HG03095 (cell line): ENCODE measurements at regions not wholly inside any gene's neighbourhood (a gene's known extent, or its start where the extent isn't known, plus 50 kb on each side); places are given as distances from the start of the nearest gene placed in this dataset.

ENCODE experiments used
- ATAC-seq: cut with Tn5 transposase; IDR thresholded peaks from one replicate; pipeline ENCODE4 v1.9.1; 2021; ENCODE audit warnings: moderate library complexity; ENCODE audit not compliant: unreplicated experiment

DNA sequence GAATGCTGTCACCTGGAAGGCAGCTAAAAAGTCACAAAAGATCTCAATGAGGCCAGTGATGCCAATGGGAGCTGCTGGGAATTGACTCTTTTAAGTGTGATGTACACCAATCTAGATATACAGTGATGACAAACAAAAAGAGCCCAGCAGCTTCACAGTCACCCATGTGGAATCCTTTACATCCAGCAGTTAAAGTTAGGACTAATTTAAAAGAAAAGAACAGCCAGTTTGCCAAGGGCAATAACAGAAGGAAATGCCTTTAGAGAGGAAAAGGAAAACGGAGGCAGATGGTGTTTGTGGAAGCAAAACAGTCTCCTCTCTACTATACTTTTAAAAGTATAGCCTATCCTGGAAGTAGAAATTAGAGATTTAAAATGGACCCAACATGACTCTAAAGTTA is 873.5 kb downstream of the EPHA7 start:
- ATAC-seq = no peak

DNA sequence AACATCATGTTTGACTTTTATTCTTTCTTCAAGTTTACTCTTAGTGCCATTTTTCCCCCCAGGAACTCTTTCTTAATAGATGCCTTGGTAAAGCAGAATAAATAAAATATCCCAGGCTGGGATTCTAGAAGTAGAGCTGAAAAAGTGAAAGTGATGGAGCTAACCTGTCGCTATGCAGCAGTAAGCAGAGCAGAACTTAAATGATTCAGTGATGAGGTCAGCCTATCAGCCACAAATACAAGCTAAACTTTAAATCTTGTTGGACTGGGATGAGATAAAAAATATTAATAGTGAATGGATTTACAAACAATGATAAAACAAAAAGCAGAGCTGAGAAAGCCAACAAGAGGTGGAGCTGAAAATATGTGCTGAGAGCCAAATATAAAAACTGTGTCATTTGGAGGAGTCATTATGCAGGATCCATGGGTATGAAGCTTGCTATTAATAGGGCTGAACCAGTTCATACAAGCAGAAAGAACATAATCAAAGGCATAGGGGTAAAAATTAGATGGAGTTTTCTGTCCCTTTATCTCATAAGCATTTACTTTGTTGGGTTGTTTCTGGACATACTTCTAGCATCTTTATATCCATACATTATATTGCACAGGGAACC is 877.8 kb downstream of the EPHA7 start:
- no peak for ATAC-seq

DNA sequence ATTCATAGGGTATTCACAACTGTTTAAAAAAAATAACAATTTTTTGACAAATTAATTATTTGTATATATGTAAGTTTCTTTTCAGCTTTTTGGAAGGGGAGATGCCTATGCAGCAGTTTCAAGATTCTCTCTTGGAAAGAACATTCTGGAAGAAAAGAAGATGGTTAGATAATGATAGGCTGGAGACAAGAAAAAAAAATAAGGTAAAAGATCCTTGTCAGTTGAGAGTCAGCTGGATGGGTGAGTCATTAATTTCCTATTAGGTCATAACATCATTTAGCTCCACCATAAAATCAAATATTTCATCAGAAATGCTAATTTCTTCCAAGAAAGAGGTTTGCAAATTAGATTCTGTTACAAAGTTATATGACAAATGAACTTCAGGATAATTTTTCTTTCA is 880.4 kb downstream of the EPHA7 start:
- no peak for ATAC-seq

DNA sequence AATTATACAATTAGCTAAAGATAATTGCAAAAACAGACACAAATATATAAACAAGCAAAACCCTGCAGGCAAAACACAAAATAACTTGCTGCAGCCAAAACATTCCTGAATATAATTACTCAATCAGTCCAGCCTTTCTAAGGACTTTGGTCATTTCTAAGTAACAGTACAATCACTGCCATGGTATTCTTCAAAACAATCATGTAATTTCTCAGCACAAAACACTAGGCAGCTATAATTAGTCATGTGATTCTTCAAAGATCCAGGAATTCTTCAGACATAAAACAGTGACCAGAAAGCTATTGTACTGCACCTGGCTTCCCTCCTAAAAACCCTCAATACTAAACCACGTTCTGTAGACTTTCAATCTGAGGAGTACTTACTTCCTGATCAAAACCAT is 881.1 kb downstream of the EPHA7 start:
- ATAC-seq = no peak

DNA sequence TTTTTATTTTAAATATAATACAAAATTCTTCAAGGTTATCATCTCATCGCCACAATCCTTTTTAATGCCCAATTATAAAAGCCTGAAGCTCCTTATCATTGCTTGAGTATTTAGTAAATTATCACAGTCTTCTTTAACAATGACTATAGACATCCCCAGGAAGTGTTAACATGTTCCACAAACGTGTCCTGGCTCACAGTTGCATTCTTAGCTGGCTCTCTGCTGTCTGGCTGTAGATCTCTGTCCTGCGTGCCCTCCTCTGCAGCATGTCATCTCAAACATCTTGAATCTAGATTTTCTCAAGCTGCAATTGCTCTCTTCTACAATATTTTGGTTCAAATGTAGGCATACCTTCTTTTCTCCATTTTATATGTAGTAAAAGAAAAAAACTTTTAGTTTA is 885.2 kb downstream of the EPHA7 start:
- ATAC-seq = no peak

DNA sequence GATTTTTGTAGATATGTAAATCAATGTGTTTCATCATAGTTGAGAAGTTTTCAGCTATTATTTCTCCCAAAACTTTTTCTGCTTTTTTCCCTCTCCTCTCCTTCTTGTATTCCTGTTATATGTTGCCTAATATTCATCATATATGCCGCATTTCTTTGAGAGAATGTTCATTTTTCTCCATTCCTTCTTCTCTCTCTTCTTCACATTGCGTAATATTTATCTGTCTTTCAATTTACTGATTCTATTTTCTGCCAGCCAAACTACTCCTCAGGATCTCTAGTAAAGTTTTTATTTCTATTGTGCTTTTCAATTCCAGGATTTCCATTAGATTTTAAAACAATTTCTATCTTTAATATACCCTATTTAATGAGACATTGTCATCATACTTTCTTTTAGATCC is 896.8 kb downstream of the EPHA7 start:
- no peak for ATAC-seq

DNA sequence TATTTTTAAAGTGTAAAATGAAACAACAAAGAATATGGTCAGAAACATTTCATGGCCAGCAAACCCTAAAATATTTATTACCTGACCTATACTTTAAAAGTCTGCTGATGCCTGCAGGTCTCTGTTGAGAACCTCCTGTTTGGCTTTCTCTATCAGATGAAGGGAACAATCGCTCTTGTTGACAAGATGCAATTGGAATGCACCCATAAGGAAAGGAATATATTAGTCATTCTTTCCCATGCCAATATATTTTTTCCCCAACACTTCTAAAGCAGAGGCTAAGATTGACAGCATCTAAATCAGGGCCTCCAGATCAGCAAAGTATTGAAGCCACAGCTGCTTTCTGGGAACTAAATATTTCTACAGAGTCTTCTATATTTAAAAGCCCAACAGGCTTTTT is 897.8 kb downstream of the EPHA7 start:
- no peak for ATAC-seq

DNA sequence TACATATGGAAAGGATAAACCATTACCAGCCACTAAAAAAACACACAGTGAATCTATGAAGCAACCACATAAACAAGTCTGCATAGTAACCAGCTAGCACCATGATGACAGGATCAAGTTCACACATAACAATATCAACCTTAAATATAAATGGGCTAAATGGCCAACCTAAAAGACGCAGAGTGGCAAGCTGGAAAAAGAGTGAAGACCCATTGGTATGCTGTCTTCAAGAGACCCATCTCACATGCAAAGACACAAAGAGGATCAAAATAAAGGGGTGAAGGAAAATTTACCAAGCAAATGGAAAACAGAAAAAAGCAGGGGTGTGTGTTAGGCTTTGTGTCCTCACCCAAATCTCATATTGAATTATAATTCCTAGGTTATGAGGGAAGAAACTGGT is 909.2 kb downstream of the EPHA7 start:
- ATAC-seq = no peak

DNA sequence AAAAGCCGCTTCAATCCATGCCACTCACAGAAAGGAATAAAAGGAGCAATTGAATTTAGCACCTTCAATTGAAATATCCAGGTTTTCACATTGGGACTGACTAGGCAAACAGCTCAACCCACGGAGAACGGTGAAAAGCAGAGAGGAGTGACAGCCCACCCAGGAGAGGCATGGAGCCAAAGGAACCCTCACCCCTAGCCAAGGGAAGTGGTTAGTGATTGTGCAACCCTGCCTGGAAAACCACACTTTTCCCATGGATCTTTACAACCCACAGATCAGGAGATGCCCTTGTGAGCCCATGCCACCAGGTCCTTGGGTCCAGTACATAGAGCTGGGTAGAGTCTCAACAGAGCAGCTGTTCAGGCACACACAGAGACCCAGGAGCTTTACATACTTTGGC is 911.8 kb downstream of the EPHA7 start:
- no peak for ATAC-seq

DNA sequence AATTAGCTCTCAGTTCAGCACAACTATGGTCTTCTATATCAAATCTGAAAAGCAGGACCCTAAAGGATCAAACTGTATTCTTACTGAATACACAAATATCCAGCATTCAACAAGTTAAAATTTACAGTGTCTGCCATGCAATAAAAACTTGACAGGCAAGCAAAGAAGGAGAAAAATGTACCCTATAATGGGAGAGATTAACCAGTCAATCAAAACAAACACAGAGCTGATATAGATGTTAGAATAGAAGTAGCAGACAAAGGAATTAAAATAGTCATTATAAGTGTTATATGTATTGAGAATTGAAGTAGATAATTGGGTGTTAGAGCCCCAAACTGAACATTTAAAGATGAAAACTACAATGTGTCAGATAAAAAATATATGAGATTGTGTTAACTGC is 914.9 kb downstream of the EPHA7 start:
- ATAC-seq = no peak

DNA sequence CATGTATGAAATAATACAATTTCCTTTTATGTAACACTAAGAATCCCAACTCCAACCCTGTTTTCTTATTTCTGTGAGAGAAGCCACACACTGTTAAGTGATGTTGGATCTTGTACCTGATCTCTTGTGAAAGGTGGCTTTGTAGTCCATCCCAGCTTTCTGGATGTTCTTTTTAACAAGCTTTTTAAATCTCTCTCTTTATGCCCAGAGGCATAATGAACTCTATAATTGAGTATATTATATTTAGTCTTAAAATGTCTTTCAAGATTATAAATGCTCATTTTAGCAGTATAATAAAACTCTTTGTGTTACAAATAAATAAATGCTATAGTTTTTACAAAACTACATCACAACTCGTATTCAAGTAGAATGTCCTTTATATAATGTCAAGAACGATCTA is 922.1 kb downstream of the EPHA7 start:
- no peak for ATAC-seq

DNA sequence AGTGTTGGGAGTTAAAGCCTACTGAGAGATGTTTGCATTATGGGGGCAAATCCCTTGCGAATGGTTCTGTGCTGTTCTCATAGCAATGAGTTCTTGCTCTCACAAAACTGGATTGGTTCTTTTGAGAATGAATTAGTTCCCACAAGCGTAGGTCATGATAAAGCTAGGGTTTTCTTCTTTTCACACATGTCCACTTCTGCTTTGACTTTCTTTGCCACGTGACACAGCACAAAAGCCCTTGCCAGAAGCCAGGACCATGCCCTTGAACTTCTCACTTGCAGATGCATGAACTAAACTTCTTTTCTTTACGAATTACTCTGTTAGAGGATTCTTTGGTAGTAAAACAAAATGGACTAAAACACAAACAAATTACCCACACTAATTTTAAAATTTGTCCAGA is 922.8 kb downstream of the EPHA7 start:
- no peak for ATAC-seq

DNA sequence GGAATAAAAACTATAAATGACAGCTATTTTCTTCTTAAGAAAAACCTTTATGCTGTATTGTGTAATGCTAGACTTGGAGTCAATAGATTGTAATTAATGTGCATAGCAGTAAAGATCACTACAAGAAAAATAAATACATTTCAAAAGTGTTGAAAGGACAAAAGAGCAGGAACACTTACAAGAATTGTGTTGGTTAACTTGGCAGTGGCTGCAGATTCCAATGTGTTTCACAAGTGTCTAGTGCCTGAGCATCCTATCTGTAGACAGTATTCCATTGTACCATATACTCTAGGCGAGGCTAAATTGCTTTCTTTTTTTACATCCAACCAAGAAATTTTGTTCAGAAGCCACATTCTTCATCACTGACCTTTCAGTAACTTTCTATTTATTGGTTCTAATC is 924.1 kb downstream of the EPHA7 start:
- no peak for ATAC-seq

DNA sequence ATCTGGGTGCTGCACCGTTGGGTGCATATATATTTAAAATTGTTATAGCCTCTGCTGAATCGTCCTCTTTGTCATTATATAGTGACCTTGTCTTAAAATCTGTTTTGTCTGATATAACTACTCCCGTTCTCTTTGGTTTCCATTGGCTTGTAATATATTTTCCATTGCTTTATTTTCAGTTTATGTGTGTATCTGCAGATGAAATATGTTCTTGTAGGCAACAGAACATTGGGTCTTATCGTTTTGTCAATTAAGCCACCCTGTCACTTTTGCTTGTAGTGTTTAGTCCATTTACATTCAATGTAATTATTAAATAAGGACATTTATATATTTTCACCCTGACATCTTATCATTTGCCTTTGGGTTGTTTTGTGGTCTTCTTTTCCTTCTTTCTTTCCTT is 933.9 kb downstream of the EPHA7 start:
- ATAC-seq = no peak

DNA sequence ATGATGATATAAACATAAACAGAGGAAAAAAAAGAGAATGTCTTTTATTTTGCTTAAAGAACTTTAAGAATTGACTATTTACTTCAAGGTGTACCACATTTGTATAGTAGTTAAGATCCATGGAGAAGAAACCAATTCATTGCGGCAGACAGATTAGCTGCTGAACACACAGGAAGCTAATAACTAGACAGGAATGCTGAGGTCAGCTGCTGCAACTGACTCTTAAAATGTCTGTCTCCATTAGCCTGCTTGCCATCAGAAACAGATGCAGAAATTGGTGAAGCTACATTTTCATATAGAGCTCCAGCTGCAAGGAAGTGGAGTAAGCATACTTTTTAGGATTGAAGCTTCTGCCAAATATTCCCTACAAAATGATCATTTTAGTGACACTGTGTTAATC is 939.5 kb downstream of the EPHA7 start:
- no peak for ATAC-seq

DNA sequence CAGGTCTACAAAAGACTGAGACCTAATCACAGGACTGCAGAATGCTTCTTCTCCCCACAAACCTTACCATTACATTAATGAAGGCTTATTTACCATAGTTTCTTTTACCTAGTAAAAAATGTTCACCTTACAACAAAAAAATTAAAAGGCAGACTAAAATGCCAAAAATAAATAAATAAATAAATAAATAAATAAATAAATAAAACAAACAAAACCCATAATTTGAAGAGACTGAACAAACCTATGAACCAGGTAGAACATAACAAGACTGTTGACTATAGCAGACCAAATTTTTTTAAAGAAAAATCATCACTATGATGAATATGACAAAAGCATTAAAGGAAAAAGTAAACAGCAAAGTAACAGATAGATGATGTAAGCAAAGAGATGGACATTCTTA is 946.3 kb downstream of the EPHA7 start:
- ATAC-seq = no peak

DNA sequence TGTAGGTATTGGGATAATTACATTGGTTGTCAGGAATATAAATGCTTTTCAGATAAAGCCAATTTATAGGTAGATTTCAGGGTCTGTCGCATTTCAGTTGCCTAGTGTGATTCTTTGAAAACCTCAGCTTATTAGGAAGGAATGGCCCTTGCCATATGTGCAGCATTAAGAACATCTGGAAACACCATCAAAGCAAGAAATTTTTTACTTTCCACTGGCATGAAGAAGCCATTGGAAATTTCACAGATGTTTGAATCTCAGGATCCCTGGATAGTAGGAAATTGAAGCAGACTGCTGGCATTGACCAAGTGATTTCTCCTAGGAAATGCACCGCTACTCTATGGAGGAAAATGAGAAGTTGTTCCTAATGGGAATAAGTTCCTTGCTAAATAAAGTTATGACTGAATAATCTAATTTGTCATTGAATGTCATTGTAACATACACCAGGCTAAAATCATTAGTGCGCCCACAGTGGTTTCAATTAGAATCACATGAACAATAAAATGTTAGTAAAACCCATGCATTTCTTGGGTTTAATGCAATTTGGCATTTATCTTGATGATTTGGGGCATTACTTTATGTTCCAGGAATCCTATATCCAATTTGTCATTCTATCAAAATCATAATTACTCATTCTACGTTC is 950.1 kb downstream of the EPHA7 start:
- no peak for ATAC-seq

DNA sequence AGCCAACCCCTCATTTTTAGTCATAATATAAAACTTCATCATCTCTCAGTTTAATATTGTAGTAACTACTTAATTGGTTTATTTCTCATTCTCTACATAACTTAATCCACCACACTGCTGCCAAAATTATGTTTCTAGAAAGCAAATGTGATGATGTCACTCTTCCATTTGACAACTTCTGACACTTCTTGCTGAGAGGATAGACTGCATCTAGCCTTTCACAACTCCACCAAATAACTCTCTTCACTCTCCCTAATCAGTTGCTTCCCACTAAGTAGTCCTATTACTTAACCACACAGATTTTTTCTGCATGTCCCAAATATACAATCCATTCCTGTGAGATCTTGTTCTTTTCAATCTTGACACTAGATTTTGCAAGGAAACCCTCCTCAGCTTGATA is 951.3 kb downstream of the EPHA7 start:
- ATAC-seq = no peak

DNA sequence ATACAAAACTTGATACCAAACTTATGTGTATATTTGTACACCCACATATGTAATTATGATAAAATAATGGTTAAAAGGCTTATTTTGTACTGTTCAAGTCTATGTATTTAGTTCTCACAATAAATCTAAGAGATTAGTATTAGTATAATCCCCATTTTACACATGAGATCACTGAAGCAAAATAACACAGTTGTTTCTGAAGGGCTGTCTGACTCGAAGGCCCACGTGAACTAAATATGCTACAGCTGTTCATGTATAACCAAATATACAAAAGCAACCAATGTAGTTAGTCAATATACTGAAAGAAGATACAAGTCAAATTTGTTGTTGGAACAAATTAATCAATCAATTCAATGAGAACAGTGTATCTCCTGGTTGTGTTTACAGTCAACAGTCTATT is 959.2 kb downstream of the EPHA7 start:
- ATAC-seq = no peak

DNA sequence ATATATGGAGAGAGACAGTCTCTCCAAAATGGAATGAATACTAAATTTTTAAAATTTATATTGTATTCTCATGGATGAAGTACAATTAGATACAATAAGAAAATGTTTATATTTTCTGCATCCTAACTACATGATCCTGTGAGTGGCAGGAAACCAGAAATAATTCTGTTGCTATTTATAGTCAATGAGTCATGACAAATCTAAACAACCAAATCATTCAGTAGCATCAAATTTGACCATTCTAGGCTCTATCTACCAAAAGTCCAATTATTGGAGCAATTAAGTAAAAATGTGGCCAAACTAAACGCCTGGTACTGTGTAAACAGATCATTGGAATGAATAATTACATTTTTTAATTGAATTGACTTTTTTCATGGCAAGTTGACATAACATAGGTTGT is 959.8 kb downstream of the EPHA7 start:
- no peak for ATAC-seq

DNA sequence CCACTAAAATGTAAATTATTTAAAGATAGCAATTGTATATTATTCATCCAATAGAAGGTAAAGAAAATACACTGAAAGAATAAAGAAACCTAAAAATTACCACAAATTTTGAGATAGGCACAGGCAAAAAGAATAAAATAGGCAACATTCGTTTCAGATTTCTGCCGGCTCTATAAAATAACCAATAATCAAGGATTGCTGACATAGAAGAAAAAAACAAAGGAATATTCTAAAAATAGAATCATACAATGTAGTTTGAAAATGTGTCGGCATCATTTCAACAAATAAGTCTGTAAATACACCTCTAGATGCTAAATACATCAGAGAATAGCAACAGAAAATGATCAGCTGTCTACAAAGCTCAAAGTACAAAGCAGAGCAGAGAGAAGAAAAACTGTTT is 973.3 kb downstream of the EPHA7 start:
- no peak for ATAC-seq

DNA sequence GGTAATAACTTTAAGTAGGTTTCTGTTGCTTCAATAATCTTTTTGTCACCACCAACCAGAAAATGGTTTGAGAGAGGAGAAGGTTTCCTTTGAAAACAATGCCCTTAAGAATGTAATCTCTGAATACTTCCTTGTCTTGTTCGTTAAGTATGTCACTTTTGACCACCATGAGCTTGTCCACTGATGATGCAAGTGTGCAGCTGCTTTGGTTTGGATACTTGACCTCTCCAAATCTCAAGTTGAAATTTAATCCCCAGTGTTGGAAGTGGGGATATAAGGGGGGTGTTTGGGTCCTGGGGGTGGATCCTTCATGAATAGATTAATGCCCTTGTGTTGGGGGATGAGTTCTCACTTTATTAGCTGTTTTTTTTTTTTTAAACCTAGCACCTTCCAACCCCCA is 985.4 kb downstream of the EPHA7 start:
- no peak for ATAC-seq

DNA sequence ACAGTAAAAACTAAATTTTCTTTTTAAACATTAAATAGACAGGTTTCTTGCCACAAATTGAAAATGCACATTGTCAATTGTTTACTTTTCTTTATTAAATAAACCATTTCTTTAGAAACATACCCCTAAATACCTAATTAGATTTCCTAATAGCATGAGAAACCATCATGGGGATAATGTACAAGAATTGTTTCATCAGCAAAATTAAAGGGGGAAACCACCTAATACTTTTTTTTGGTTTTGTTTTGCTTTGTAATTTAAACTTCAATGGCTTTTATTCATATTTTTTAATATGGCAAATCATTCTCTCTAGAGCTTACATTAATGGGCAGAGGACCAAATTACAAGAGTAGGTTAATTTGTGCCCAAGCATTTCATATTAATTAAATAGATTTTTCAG is 987.9 kb downstream of the EPHA7 start:
- ATAC-seq = no peak
